ENCODE measurements at regions not wholly inside any gene's neighbourhood (a gene's known extent, or its start where the extent isn't known, plus 50 kb on each side); places are given as distances from the start of the nearest gene placed in this dataset.

DNA sequence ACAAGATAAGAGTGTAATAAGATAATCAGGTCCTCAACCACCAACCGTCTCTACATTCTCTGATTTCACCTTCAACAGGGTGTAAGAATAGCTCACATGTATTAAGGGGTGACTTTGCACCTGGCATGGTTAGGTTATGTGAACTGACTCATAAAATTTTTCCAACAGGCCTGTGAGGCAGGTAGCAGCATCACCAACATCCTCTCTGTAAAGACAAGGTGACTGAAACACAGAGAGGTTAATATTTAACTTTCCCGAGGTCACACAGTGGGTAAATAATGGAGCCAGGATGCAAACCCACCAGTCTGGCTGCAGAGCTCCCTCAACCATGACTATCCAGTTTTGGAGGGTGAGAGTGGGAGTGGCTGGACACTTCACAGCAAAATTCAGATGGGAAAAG, 317.2 kb downstream of the C16orf95 start:
- Histone ChIP-seq H3K4me3 (ENCODE audit: low read depth, low read length, poor library complexity, severe bottlenecking) (no peak overlapping the region), H3K27ac (ENCODE audit: low read depth, low read length, poor library complexity, severe bottlenecking) (no peak overlapping the region), H3K27me3 (replicated peaks; ENCODE audit: insufficient read depth, low read depth, low read length, poor library complexity) (peaks cover 17% of the 10 kb centered on the region), H3K36me3 (ENCODE audit: insufficient read depth, low read length, poor library complexity, severe bottlenecking) (no peaks in the 10 kb centered on the region), H3K4me1 (ENCODE audit: insufficient read depth, low read length, poor library complexity, severe bottlenecking) (no peaks in the 10 kb centered on the region), H3K9me3 (ENCODE audit: low read depth, low read length, poor library complexity, severe bottlenecking) (no peaks in the 10 kb centered on the region)
- ChIA-PET CTCF (no interaction called here), POLR2A (ENCODE audit: low non-redundant PET) (no interaction called here)
- no TSS peak for BruUV-seq (replicated peaks)
- intact Hi-C loops (cut with micrococcal nuclease; ENCODE audit: unreplicated experiment): no loop called here
- no peak for DNase-seq (ENCODE audit: low spot score)
- no peak for TF ChIP-seq EZH2 (IDR thresholded peaks at IDR 0.05; ENCODE audit: borderline replicate concordance, low read depth, low read length, poor library complexity, severe bottlenecking)
- no peak for TF ChIP-seq CTCF (conservative IDR thresholded peaks at IDR 0.05; ENCODE audit: low read depth, low read length)

- Histone ChIP-seq H3K4me1 (ENCODE audit: insufficient read depth, low read length, poor library complexity, severe bottlenecking) (no peaks in the 10 kb centered on the region), H3K4me3 (ENCODE audit: low read depth, low read length, poor library complexity, severe bottlenecking) (no peak overlapping the region), H3K9me3 (ENCODE audit: low read depth, low read length, poor library complexity, severe bottlenecking) (no peaks in the 10 kb centered on the region), H3K36me3 (ENCODE audit: insufficient read depth, low read length, poor library complexity, severe bottlenecking) (no peaks in the 10 kb centered on the region), H3K27ac (ENCODE audit: low read depth, low read length, poor library complexity, severe bottlenecking) (no peak overlapping the region), H3K27me3 (replicated peaks; ENCODE audit: insufficient read depth, low read depth, low read length, poor library complexity) (no peaks in the 10 kb centered on the region)
- POLR2A ChIA-PET (ENCODE audit: low non-redundant PET): no interaction called here
- intact Hi-C loops (cut with micrococcal nuclease; ENCODE audit: unreplicated experiment): no loop called here
- BruUV-seq (replicated peaks): no TSS peak
- CTCF ChIA-PET: no interaction called here
- no peak for DNase-seq (ENCODE audit: low spot score)
- no peak for TF ChIP-seq CTCF (conservative IDR thresholded peaks at IDR 0.05; ENCODE audit: low read depth, low read length)
- TF ChIP-seq EZH2 (IDR thresholded peaks at IDR 0.05; ENCODE audit: borderline replicate concordance, low read depth, low read length, poor library complexity, severe bottlenecking): no peak
Measured at GRCh38 chr16:87002717-87003413, 314.3 kb downstream of the C16orf95 start.

DNA sequence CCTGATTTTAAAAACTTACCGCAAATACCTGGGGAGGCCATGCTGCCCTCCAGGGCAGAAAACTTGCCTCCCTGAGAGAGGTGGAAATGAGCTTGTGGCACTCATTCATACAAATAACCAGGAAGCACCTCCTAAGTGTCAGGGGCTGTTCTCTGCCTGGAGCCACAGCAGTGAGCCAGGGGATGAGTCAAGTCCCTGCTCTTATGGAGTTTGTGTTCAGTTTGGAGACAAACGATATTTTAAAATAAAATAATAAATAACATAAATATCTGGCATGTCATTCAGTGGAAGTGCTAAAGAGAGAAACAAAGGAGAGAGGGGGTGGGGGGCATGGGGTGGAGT, 313.8 kb downstream of the C16orf95 start:
- no peaks in the 10 kb centered on the region for H3K27me3 ChIP-seq (replicated peaks; ENCODE audit: insufficient read depth, low read depth, low read length, poor library complexity)
- intact Hi-C loops (cut with micrococcal nuclease; ENCODE audit: unreplicated experiment): no loop called here
- H3K9me3 ChIP-seq (ENCODE audit: low read depth, low read length, poor library complexity, severe bottlenecking): no peaks in the 10 kb centered on the region
- no peaks in the 10 kb centered on the region for H3K4me1 ChIP-seq (ENCODE audit: insufficient read depth, low read length, poor library complexity, severe bottlenecking)
- ChIA-PET CTCF (no interaction called here), POLR2A (ENCODE audit: low non-redundant PET) (no interaction called here)
- BruUV-seq (replicated peaks): no TSS peak
- no peak for DNase-seq (ENCODE audit: low spot score)
- H3K4me3 ChIP-seq (ENCODE audit: low read depth, low read length, poor library complexity, severe bottlenecking): no peak overlapping the region
- H3K27ac ChIP-seq (ENCODE audit: low read depth, low read length, poor library complexity, severe bottlenecking): no peak overlapping the region
- no peaks in the 10 kb centered on the region for H3K36me3 ChIP-seq (ENCODE audit: insufficient read depth, low read length, poor library complexity, severe bottlenecking)
- TF ChIP-seq EZH2 (IDR thresholded peaks at IDR 0.05; ENCODE audit: borderline replicate concordance, low read depth, low read length, poor library complexity, severe bottlenecking): no peak

- ChIA-PET CTCF (no interaction called here), POLR2A (ENCODE audit: low non-redundant PET) (no interaction called here)
- no peak for DNase-seq (ENCODE audit: low spot score)
- intact Hi-C loops (cut with micrococcal nuclease; ENCODE audit: unreplicated experiment): no loop called here
- Histone ChIP-seq H3K4me1 (ENCODE audit: insufficient read depth, low read length, poor library complexity, severe bottlenecking) (no peaks in the 10 kb centered on the region), H3K36me3 (ENCODE audit: insufficient read depth, low read length, poor library complexity, severe bottlenecking) (no peaks in the 10 kb centered on the region), H3K27me3 (replicated peaks; ENCODE audit: insufficient read depth, low read depth, low read length, poor library complexity) (no peaks in the 10 kb centered on the region), H3K9me3 (ENCODE audit: low read depth, low read length, poor library complexity, severe bottlenecking) (no peaks in the 10 kb centered on the region), H3K27ac (ENCODE audit: low read depth, low read length, poor library complexity, severe bottlenecking) (no peak overlapping the region), H3K4me3 (ENCODE audit: low read depth, low read length, poor library complexity, severe bottlenecking) (no peak overlapping the region)
- BruUV-seq (replicated peaks): no TSS peak
- no peak for TF ChIP-seq EZH2 (IDR thresholded peaks at IDR 0.05; ENCODE audit: borderline replicate concordance, low read depth, low read length, poor library complexity, severe bottlenecking)
- TF ChIP-seq CTCF (conservative IDR thresholded peaks at IDR 0.05; ENCODE audit: low read depth, low read length): no peak
Measured at GRCh38 chr16:87006021-87006420, 311.2 kb downstream of the C16orf95 start.
